AG04449 (cell line): ENCODE measurements at regions not wholly inside any gene's neighbourhood (a gene's known extent, or its start where the extent isn't known, plus 50 kb on each side); places are given as distances from the start of the nearest gene placed in this dataset.

Experiments
- CTCF ChIA-PET: fragments of 350-600 bp; formaldehyde crosslinking; extraction: SDS; loops from one replicate; lab custom pipeline; 2021; ENCODE audit warnings: antibody characterized with exemption; lab: Yijun Ruan, JAX
- POLR2A ChIA-PET: fragments of 400-600, 350-600 bp; formaldehyde crosslinking; extraction: SDS; loops from one replicate; lab custom pipeline; 2020; ENCODE audit warnings: antibody characterized with exemption, inconsistent platforms; lab: Yijun Ruan, JAX
- DNase-seq: peaks from one replicate; pipeline ENCODE4 v3.0.0-alpha.2; 2010; ENCODE audit warnings: low read depth, low spot score
- H3K4me3 ChIP-seq: 2 replicates; pipeline ENCODE4 v1.5.1; 2011; ENCODE audit warnings: low read depth, mild to moderate bottlenecking, control low read depth, low read length
- CTCF ChIP-seq: IDR thresholded peaks from one replicate; pipeline ENCODE4 v1.5.1; 2011; ENCODE audit warnings: mild to moderate bottlenecking, moderate library complexity, low read length, control low read depth, inconsistent platforms; ENCODE audit not compliant: insufficient read depth; ENCODE audit errors: missing control alignments

- no peak for DNase-seq
- H3K4me3 ChIP-seq, result no peak overlapping the region
- ChIA-PET CTCF (no interaction called here), POLR2A (interaction anchor here (1.0 kb wide), 1 partner anchor 281 kb away, joined by 3 read pairs; no protein-coding TSS in a partner anchor)
- TF ChIP-seq CTCF, result no peak
Observed at GRCh38 chr4:114081783-114082182, 102.3 kb upstream of the ARSJ start.

- ChIA-PET CTCF (no interaction called here), POLR2A (interaction anchor here (1.0 kb wide), 1 partner anchor 280 kb away, joined by 3 read pairs; no protein-coding TSS in a partner anchor)
- TF ChIP-seq CTCF, result no peak
- H3K4me3 ChIP-seq, result no peak overlapping the region
- DNase-seq, result no peak
Observed at GRCh38 chr4:114082348-114082747, 102.9 kb upstream of the ARSJ start.

- POLR2A ChIA-PET, result no interaction called here
- CTCF ChIA-PET, result no interaction called here
- no peak for TF ChIP-seq CTCF
- H3K4me3 ChIP-seq, result no peak overlapping the region
- no peak for DNase-seq
Observed at GRCh38 chr4:114085611-114086345, 106.3 kb upstream of the ARSJ start.

GRCh38 chr4:114087596-114088230 lies 108.3 kb upstream of the ARSJ start:
- no peak for TF ChIP-seq CTCF
- CTCF ChIA-PET, result no interaction called here
- POLR2A ChIA-PET, result no interaction called here
- H3K4me3 ChIP-seq, result no peak overlapping the region
- peak; percentile 65 for DNase-seq

GRCh38 chr4:114088481-114088880 lies 109.0 kb upstream of the ARSJ start:
- ChIA-PET CTCF (no interaction called here), POLR2A (no interaction called here)
- DNase-seq, result no peak
- TF ChIP-seq CTCF, result no peak
- H3K4me3 ChIP-seq, result no peak overlapping the region

- ChIA-PET POLR2A (no interaction called here), CTCF (interaction anchor here (0.6 kb wide), 1 partner anchor 287 kb away, joined by 3 read pairs; no protein-coding TSS in a partner anchor)
- H3K4me3 ChIP-seq, result no peak overlapping the region
- no peak for TF ChIP-seq CTCF
- DNase-seq, result no peak
Observed at GRCh38 chr4:114091546-114091945, 112.1 kb upstream of the ARSJ start.
